Left colon (tissue), 2 donors: ENCODE measurements at regions not wholly inside any gene's neighbourhood (a gene's known extent, or its start where the extent isn't known, plus 50 kb on each side); places are given as distances from the start of the nearest gene placed in this dataset.

Experiments used
- ATAC-seq: fragments of 200-7000 bp; cut with Tn5 transposase; one replicate; pipeline ENCODE4 v1.9.1; 2020; ENCODE audit warnings: mild to moderate bottlenecking, moderate library complexity
- DNase-seq, 2 donors: peaks; one replicate each; pipeline ENCODE4 v3.0.0-alpha.2; 2020
- intact Hi-C, 2 donors: fragments of 100-400 bp; cut with DNase I in 1 of 2; cut with micrococcal nuclease in 1 of 2; formaldehyde crosslinking; loops; one replicate each; pipeline versions ENCODE4 v1.11.2 to v1.14.0; 2022; cut with DNase I, micrococcal nuclease
- donor health status: DM: no; HTN: no; CAD: no.
- donor health status: DM: yes; HTN: yes; CAD: no.

DNA sequence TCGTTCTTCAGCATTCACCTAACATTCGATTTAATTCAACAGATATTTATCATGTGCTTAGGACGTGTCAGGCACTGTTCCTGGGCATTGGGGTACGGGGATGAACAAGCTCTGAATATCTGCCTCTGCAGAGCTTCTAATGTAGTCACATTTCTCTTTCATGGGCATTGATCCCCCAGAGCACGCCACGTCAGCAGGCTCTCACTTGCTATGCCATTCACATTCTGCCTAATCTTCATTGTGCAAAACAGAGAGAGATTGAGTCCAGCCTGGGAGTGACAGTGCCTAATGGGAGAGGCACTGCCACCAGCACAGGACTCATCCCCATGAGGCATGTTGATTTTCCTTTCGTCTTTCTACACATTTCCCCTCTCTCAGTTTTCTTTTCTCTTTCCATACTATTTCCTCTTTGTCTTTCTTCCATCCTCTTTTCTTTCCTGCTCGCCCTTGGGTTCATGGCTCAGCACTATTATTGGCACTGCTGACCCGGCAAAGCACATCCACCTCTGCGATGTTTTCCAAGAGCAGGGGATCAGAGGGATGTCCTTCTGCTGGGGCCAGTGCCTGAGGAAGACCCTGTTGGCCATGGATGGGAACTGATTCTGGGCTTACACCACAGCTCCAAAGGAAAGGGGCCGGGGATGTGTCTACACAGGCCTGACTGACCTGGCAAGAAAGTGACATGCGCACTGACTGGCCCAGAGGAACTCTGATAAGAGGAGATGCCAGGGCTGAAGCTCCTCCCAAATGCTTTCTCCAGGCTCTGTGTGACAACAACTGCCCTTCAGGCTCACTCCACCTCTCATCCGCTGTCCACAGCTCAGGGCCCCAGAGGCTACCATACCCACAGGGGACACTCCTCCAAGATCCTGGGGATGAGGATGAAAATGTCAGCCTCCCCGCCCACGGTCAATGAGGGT, 195.9 kb downstream of the TOMM20 start:
- DNase-seq: no peak
- peak; percentile 27 for ATAC-seq

DNA sequence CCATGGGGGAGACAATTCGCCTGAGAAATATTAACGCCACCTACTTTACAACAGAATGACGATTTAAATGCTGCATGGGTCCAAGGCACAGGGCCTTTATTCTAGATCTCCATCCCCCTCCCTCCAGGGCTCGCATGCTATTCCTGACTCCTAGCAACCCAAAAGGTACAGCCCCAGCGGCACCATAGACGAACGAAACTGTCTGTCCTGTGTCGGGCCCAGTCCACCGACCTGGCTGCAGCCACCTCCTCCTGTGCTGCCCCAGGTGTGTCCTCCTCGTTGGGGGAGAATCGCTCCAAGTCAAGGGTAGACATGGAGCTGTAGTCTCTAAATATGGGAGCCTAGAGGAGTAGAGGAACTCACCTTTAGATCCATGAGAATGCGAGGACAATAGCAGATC, 196.5 kb downstream of the TOMM20 start:
- intact Hi-C loops: no loop called here
- ATAC-seq (no peak), DNase-seq (no peak)

More for the DNA sequence above, 195.9 kb downstream of the TOMM20 start:
- intact Hi-C loops: no loop called here

DNA sequence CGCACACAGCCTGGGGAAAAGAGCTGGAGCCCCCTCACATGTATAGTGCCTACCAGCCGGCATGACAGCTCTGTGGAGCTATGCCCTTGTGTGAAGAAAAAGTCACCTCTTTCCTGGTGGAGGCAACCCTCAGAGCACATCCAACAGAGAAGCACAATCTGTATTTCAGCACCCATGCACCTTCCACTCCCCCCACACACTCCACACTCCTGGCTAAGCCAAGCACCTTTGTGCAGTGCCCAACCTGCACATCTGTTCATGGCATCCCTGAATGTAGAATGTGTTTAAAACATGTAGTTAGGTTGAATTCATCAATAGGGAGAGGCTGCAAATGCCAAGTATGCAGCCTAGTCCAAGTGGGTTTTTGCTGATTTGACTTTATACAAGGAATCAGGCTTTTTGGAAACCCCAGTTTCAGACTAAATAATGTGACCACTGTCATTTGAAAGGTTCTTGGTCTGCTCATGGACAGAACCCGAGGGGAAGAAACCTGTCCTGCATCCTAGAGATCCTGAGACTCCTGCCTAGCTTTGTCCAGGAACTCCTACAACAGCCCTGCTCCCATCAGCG, 197.1 kb downstream of the TOMM20 start:
- DNase-seq (no peak), ATAC-seq (no peak)
- intact Hi-C loops: no loop called here

DNA sequence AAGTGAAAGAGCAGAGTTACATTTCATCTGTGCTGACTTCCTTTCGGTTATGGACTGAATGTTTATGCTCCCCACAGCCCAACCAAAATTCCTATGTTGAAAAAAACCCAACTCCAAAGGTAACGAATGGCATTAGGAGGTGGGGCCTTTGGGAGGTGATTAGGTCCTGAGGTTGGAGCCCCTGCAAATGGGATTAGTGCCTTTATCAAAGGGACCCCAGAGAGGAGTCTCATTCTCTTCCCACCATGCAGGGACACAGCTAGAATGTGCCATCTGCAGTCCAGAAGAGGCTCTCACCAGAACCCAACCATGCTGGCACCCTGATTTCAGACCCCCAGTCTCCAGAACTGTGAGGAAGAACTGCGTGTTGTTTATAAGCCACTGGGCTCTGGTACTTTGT, 199.3 kb downstream of the TOMM20 start:
- no peak for ATAC-seq
- intact Hi-C loops: no loop called here
- DNase-seq: no peak

DNA sequence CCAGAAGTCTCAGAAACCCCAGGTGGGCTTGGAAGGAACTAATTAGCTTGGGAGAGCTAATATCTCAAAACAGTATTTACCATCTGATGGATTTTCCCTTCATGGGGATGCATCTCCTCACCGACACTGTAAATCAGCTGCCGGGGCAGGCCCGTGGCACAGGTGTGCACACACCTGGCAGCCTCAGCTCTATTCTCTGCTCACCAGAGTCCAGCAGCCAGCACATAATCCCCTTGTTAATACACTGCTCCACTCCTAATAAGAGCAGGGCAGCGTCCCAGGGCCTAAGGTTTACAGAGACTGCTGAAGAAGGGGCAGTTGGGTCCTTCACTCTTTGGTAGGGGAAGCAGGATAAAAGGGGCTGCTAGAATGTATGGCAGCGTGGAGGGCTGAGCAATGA, 200.0 kb downstream of the TOMM20 start:
- DNase-seq (no peak), ATAC-seq (no peak)
- intact Hi-C loops: no loop called here

DNA sequence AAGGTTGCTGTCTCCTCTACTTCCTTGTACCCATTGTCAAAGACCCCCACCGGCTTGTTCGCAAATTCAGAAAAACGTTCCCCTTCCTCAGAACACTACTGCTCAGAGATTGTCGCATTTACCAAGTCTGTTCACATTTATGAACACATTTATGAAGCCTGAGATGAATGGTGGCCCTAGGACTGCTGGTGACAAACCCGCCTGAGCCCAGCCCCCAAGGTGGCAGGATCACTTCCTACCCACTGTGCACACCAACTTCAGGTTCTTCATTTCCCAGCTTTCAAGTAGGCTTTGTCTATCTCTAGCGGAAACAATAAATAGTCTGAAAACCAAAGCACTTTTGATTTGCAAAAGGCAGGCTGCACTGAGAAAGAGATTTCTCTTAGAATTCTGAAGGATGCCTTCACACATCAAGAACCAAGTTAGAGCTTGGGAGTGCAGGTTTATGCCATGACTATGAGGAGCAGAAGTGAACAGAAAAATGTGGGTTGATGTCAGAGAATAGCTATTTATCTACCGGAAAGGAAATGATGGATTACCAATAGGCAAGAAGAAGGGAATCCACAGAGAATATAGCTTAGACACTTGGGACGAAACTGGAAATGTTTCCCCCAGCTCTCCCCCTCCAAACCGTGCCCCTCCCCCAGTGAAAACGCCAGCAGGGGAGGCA, 200.5 kb downstream of the TOMM20 start:
- intact Hi-C loops: no loop called here
- no peak for ATAC-seq
- DNase-seq: no peak

DNA sequence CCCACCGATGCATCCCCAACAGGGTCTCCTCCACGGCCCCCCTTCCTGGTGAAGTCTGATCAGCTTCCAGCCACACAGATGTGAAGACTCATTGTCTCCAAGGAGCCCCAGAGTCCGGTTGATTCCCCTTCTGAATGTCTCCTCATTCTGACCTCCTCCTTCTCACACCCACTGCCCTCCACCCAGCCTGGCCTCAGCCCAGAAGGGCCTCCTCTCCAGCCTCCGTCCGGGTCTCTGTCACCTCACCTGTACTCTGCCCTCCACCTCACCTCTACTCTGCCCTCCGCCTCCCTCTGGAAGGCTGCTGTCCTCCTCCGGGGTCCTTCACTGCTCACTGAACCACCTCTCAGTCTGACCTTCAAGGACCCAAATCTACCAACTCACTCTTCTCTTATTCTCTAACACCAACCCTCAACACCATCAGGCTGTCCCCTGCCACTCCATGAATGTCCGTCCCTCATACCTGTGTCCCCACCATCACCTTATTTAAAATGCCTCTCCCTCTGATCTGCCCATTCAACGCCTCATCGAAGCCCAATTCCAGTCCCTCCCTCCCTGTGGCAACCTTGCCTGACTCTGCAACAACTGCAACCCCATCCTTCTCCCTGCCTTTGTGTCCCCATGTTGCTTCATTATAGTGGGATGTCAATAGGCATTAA, 201.2 kb downstream of the TOMM20 start:
- intact Hi-C loops: no loop called here
- ATAC-seq (no peak), DNase-seq (no peak)

DNA sequence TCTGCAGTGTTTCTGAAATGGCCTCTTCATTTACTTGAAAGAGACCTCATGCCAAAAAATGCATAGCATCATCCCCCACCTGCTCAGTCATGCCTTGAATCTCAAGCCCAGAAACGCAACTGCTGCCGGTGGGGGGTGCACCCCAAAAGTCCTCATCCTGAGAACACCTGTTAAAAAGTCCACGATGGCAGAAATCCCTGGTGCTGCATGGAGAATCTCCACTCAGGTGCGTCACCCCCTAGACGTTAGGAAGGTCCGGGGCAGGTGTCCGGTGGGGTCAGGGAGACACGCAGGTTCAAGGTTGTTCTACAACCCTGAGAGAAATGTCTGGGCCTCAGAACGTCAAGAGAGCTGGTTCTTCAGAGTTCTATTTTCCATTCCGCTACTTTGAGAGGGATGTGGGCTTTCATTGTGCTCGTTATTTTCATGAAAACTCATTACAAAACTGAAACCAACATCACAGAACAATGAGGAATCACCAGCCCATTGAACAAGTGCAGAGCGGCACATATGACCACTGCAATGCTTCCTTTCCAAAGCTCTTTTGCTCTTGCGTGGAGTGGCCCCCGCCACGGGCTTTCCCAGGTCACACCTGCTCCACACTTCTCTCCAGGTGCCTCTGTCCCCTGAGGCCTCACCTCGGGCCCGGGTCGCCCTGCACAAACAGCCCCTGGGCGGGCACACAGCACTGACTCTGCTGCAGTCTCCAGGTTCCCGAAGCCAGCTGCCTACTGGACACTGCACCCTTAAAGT, 201.9 kb downstream of the TOMM20 start:
- intact Hi-C loops: no loop called here
- DNase-seq (peak in 1 of 2 donors; percentile 3), ATAC-seq (peak; percentile 15)

DNA sequence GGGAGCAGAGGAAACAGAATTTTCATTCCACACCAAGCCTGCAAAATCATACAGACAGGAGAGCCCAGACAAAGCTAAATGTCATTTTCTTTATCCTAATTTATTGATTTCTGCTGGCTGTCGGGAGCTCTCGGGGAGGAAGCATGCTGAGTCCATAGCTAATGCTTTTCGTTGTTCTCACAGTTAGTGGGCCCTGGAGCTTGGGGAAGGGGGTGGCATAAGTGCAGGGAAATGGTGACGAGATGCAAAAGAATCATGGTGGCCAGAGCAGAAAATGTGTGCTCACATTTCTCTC, 202.4 kb downstream of the TOMM20 start:
- ATAC-seq (no peak), DNase-seq (no peak)
- intact Hi-C loops: no loop called here

DNA sequence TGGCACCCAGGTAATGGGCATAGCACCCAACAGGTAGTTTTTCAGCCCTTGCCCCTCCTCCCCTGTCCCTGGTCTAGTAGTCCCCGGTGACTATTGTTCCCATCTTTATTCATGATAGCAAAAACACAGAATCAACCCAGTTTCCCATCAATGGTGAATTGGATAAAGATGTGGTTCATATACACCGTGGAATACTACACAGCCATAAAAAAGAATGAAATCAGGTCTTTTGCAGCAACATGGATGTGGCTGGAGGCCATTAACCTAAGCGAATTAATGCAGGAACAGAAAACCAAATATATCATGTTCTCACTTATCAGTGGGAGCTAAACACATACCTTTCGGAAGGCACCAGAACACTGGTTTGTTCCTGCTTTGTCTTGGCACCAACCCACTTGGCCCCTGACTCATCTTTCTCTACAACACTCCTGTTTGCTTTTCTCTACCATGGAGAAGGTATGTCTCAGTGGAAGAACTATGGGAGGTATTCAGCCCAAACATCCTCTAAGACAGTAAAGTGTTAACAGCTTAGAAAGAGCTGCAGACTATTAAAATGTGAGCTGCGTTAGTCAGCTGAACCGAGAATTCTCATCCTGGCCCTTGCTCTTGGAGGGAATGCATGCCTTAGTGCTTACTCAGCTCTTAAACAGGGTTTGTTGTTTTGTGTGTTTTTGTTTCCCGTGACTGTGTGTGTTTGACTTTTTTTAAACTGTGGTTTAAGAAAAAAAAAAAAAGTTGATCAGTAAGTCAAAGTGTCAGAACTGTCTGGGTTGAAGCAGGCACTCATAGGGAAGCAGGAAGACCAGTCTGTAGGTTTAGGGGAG, 203.0 kb downstream of the TOMM20 start:
- no peak for DNase-seq
- ATAC-seq: peak; percentile 46
- intact Hi-C loops: no loop called here

DNA sequence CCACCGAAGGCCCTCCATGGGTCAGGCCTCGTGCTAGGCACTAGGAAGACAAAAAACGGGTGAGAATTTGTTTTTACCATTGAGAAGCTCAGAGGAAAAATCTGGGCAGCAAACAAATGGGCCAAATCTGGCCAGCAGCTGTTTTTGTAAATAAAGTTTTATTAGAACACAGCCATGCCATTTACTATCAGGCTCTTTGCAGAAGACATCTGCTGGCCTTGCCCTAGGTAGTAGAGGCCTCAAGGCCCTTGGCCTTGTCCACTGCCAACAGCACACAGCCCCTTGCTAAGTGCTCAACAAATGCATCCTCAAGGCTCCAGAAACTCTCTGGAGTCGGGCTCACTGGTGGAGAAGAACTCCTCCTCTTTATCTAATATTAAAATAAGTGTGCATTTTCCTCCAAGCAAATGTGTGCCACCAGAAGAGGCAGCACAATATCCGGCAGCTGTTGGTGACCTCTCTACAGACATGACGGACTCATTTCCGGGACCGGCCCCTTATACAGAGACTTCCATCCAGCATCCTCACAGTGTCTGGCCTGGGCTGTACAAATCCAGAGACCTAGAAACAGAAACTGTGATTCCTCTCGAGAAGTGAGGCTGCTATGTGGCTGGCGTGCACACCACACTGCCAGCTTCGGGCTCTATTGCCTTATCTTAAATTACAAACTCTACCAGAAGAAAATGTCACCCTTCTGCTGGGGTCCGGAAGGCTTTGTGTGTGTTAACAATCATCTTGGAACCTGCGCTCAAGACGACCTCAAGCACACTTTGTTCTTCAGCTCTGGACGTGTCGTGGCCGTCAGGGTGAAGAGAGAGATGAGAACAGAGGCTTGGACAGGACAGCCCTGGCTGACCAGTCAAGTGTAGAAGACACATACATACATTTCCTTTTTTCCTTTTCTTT, 203.9 kb downstream of the TOMM20 start:
- DNase-seq (peak; percentile 1 to 15), ATAC-seq (no peak)
- intact Hi-C loops: no loop called here

DNA sequence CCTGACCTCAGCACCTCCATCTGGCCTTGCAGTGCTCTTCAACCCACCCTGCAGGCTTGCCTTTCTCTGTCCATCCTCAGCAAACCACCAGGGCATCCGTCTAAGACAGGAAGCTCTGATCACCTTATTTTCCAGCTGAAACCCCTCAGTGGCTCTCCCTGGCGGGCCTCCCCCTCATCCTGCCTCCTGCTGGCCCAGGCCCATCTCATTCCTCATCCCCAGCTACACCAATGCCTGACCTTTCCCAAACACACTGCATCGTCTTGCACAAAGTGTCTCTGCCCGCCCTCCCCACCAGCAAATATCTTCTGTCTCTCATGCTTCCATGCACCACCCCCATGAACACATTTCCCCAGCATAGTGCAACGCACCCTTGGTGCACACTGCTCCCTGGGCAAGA, 205.0 kb downstream of the TOMM20 start:
- intact Hi-C loops: no loop called here
- DNase-seq (peak; percentile 2 to 17), ATAC-seq (no peak)

DNA sequence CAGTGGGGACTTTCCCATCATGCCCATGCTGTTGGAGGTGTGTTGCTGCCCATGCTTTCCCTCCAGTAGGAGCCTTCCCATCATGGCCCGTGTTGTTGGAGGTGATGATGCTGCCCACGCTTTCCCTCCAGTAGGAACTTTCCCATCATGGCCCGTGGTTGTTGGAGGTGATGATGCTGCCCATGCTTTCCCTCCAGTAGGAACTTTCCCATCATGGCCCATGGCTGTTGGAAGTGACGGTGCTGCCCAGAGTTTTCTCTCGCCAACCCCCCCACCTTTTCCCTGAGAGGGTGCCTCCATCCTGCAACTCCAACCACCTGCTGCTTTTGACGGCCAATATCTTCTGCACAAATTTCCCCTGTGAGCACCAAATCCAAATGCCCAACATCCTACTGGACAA, 205.7 kb downstream of the TOMM20 start:
- intact Hi-C loops: no loop called here
- ATAC-seq: no peak
- DNase-seq: peak in 1 of 2 donors; percentile 5

DNA sequence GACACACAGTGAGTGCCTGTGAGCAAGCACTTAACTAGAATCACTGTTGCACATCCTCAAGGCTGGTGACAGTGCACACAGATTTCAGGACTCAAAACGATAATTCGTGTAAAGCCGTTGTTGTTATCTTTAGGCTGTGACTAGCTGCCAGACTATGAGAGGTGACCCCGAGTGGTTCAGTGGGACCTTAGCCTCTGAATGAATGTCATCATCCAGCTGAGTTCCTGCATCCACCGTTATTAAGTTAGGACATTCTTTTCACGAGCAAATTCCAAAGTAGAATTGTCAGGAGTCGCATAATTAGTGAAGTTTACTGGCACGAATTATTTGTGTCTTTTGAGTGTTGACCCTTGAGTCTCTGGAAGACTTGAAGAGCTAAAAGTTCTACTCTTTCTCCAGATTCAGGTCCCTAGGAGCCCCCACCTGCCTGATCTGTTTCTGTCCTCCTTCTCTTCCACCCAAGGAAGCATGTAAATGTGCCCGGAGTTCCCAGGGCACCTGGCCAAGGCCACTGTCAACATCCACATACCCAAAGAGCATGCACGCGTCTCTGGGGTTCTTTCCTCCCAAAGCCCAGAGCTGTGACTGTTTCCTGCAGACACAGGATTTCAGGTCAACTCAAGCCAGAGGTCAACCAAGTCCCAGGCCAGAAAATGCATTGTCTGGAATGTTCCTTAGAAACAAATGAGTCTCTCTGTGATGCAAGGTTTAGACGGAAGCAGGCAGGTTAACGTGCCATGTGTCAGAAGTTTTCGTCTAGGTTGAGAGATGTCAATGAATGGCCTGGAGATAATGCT, 207.2 kb downstream of the TOMM20 start:
- intact Hi-C loops: no loop called here
- ATAC-seq (no peak), DNase-seq (peak in 1 of 2 donors; percentile 21)

DNA sequence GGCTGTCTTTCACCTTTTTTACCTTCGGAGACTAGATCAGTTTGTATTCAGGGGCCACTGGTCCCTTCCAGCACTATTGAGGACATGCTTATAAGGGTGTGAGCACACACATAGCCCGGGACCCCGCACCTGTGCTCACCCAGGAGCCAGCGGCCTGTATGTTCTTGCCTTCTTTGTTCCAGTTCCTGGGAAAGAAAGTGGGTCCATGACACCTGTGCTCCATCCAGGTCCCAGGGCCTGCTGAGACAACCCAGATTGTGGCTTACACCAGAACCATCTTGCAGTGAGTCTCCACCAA, 207.8 kb downstream of the TOMM20 start:
- intact Hi-C loops: no loop called here
- peak in 1 of 2 donors; percentile 18 for DNase-seq
- no peak for ATAC-seq

DNA sequence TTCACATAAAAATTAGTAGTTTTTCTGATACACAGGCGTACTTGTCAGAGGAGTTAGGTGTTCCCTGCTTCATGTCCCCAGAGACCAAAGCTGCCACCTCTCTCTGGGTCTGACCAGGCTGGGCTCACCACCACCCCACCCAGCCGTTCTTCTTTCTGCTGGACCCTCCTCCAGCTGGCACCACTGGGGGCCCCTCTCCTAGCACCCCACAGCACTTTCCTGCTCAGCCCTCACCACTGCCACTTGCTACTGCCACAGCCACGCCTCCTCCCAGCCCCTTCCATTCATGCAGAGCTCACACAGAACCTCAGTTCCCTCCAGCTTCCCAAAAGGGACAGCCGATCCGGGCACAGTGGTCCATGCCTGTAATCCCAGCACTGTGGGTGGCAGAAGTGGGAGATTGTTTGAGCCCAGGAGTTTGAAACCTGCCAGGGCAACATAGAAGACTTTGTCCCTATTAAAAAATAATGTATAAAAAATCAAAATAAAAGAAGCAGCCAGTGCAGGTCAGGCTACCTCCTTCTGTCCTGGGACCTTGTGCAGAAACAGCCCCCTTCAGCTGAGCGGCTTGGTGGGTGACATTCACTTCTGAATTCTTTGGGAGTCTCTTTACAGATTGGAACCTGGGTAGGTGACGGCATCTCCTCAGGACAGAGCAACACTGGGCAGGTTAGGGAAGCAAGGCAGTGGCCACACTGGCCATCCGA, 208.3 kb downstream of the TOMM20 start:
- intact Hi-C loops: no loop called here
- DNase-seq (peak in 1 of 2 donors; percentile 23), ATAC-seq (no peak)
